H9 (cell line): ENCODE measurements at regions not wholly inside any gene's neighbourhood (a gene's known extent, or its start where the extent isn't known, plus 50 kb on each side); places are given as distances from the start of the nearest gene placed in this dataset.

Source experiments
- DNase-seq: peaks from one replicate; pipeline ENCODE4 v3.0.0-alpha.2; 2017
- H2AFZ ChIP-seq: one replicate; pipeline ENCODE4 v1.6.1; 2013; ENCODE audit warnings: mild to moderate bottlenecking, low read length, control low read depth, moderate library complexity
- H2AK5ac ChIP-seq: 2 replicates; pipeline ENCODE4 v1.6.1; 2013; ENCODE audit warnings: low read length, control low read depth, mixed read lengths; ENCODE audit not compliant: insufficient read length
- H2BK120ac ChIP-seq: one replicate; pipeline ENCODE4 v1.6.1; 2013; ENCODE audit warnings: low read depth, mild to moderate bottlenecking, low read length, control low read depth, inconsistent platforms; ENCODE audit not compliant: poor library complexity, severe bottlenecking
- H2BK12ac ChIP-seq: 2 replicates; pipeline ENCODE4 v1.6.1; 2013; ENCODE audit warnings: low read length, control low read depth, mixed read lengths, low read depth; ENCODE audit not compliant: insufficient read length
- H2BK15ac ChIP-seq: 2 replicates; pipeline ENCODE4 v1.6.1; 2013; ENCODE audit warnings: low read depth, low read length, control low read depth
- H2BK20ac ChIP-seq: one replicate; pipeline ENCODE4 v1.6.1; 2013; ENCODE audit warnings: low read depth, mild to moderate bottlenecking, low read length, control low read depth, inconsistent platforms; ENCODE audit not compliant: poor library complexity, severe bottlenecking
- H2BK5ac ChIP-seq: 2 replicates; pipeline ENCODE4 v1.6.1; 2013; ENCODE audit warnings: low read length, control low read depth, mixed read lengths; ENCODE audit not compliant: insufficient read length
- H3K14ac ChIP-seq: 2 replicates; pipeline ENCODE4 v1.6.1; 2013; ENCODE audit warnings: low read length, control low read depth; ENCODE audit not compliant: insufficient read depth
- H3K18ac ChIP-seq: 2 replicates; pipeline ENCODE4 v1.6.1; 2013; ENCODE audit warnings: low read depth, mild to moderate bottlenecking, mixed read lengths, low read length, control low read depth; ENCODE audit not compliant: insufficient read length
- H3K23ac ChIP-seq: 2 replicates; pipeline ENCODE4 v1.6.1; 2013; ENCODE audit warnings: low read length, control low read depth, mixed read lengths, low read depth; ENCODE audit not compliant: insufficient read length
- H3K23me2 ChIP-seq: 2 replicates; pipeline ENCODE4 v1.6.1; 2013; ENCODE audit warnings: low read depth, mild to moderate bottlenecking, mixed read lengths, low read length, control low read depth; ENCODE audit not compliant: insufficient read length, poor library complexity, severe bottlenecking
- H3K27ac ChIP-seq: 2 replicates; pipeline ENCODE4 v1.5.1; 2013; ENCODE audit warnings: low read length, control low read depth, mixed read lengths, low read depth; ENCODE audit not compliant: insufficient read length
- H3K27me3 ChIP-seq: 2 replicates; pipeline ENCODE4 v1.6.1; 2013; ENCODE audit warnings: low read length, control low read depth, inconsistent platforms; ENCODE audit not compliant: insufficient read depth
- H3K4ac ChIP-seq: 2 replicates; pipeline ENCODE4 v1.6.1; 2013; ENCODE audit warnings: low read depth, mild to moderate bottlenecking, control low read depth, inconsistent platforms, low read length, moderate library complexity
- H3K4me1 ChIP-seq: 2 replicates; pipeline ENCODE4 v1.6.1; 2013; ENCODE audit warnings: low read length, control low read depth, inconsistent platforms; ENCODE audit not compliant: insufficient read depth
- H3K4me2 ChIP-seq: 2 replicates; pipeline ENCODE4 v1.6.1; 2013; ENCODE audit warnings: low read length, control low read depth, mixed read lengths; ENCODE audit not compliant: insufficient read length, insufficient read depth
- H3K56ac ChIP-seq: 2 replicates; pipeline ENCODE4 v1.6.1; 2013; ENCODE audit warnings: low read depth, mild to moderate bottlenecking, mixed read lengths, low read length, control low read depth; ENCODE audit not compliant: insufficient read length
- H3K79me1 ChIP-seq: 2 replicates; pipeline ENCODE4 v1.6.1; 2013; ENCODE audit warnings: low read depth, mild to moderate bottlenecking, moderate library complexity, low read length, control low read depth, inconsistent platforms; ENCODE audit not compliant: insufficient read depth, poor library complexity, severe bottlenecking
- H3K79me2 ChIP-seq: 2 replicates; pipeline ENCODE4 v1.6.1; 2013; ENCODE audit warnings: low read length, control low read depth, inconsistent platforms; ENCODE audit not compliant: insufficient read depth
- H3K9ac ChIP-seq: 2 replicates; pipeline ENCODE4 v1.6.1; 2013; ENCODE audit warnings: low read length, control low read depth, mixed read lengths; ENCODE audit not compliant: insufficient read length; ENCODE audit errors: extremely low read depth
- H3K9me3 ChIP-seq: one replicate; pipeline ENCODE4 v1.6.1; 2013; ENCODE audit warnings: low read depth, low read length, inconsistent platforms; ENCODE audit not compliant: control insufficient read depth
- H3T11ph ChIP-seq: one replicate; pipeline ENCODE4 v1.6.1; 2013; ENCODE audit warnings: mild to moderate bottlenecking, low read length, control low read depth, inconsistent platforms
- H4K20me1 ChIP-seq: one replicate; pipeline ENCODE4 v1.6.1; 2013; ENCODE audit not compliant: control insufficient read depth, insufficient read length, insufficient read depth
- H4K5ac ChIP-seq: 2 replicates; pipeline ENCODE4 v1.6.1; 2013; ENCODE audit warnings: low read depth, mild to moderate bottlenecking, mixed read lengths, low read length, control low read depth; ENCODE audit not compliant: insufficient read length
- H4K8ac ChIP-seq: replicated peaks from 2 replicates; pipeline ENCODE4 v1.6.1; 2013; ENCODE audit warnings: low read length, control low read depth, mixed read lengths, low read depth; ENCODE audit not compliant: insufficient read length
- H4K91ac ChIP-seq: 2 replicates; pipeline ENCODE4 v1.6.1; 2013; ENCODE audit warnings: low read depth, mild to moderate bottlenecking, moderate library complexity, mixed read lengths, low read length, control low read depth; ENCODE audit not compliant: insufficient read length
- H3K27ac Mint-ChIP-seq, 3 experiments: 2 replicates in 2 of 3; 3 replicates in 1 of 3; pipeline ENCODE4 v1.8.0; 2020 to 2021; ENCODE audit warnings: mixed read lengths in 3 of 3, mild to moderate bottlenecking in 1 of 3, moderate library complexity in 1 of 3
- H3K27me3 Mint-ChIP-seq: 2 replicates; pipeline ENCODE4 v1.8.0; 2021; ENCODE audit warnings: low read depth, mild to moderate bottlenecking, moderate library complexity, mixed read lengths
- H3K36me3 Mint-ChIP-seq, 3 experiments: 2 replicates in 2 of 3; 3 replicates in 1 of 3; pipeline ENCODE4 v1.8.0; 2020 to 2021; ENCODE audit warnings: low read depth in 3 of 3, mixed read lengths in 3 of 3; ENCODE audit not compliant: insufficient read depth in 1 of 3
- H3K4me1 Mint-ChIP-seq, 2 experiments: 2 replicates each; pipeline ENCODE4 v1.8.0; 2020; ENCODE audit warnings: mixed read lengths in 2 of 2
- H3K4me3 Mint-ChIP-seq, 2 experiments: 2 replicates in 1 of 2; 3 replicates in 1 of 2; pipeline ENCODE4 v1.8.0; 2020 to 2021; ENCODE audit warnings: mild to moderate bottlenecking in 2 of 2, mixed read lengths in 2 of 2, moderate library complexity in 1 of 2
- H3K9me3 Mint-ChIP-seq, 2 experiments: 2 replicates in 1 of 2; 3 replicates in 1 of 2; pipeline ENCODE4 v1.8.0; 2020; ENCODE audit warnings: mild to moderate bottlenecking in 2 of 2, mixed read lengths in 2 of 2, moderate library complexity in 1 of 2
- WGBS: extraction: QIAGEN DNeasy Blood & Tissue Kit; methylation state at CpG from one replicate; pipeline ENCODE4 v1.1.7; 2013; ENCODE audit warnings: missing lambda C conversion rate, low lambda C conversion rate, mixed read lengths; ENCODE audit not compliant: insufficient read length; ENCODE audit errors: extremely low coverage; 5-methylcytosine and 5-hydroxymethylcytosine counted together
- TF ChIP-seq, protein P1 (sequence below): fragments of 200-600 bp; sonication (generic); conservative IDR thresholded peaks from 3 replicates; pipeline ENCODE4 v1.8.0; 2021; ENCODE audit warnings: antibody characterized with exemption, mild to moderate bottlenecking

DNA sequence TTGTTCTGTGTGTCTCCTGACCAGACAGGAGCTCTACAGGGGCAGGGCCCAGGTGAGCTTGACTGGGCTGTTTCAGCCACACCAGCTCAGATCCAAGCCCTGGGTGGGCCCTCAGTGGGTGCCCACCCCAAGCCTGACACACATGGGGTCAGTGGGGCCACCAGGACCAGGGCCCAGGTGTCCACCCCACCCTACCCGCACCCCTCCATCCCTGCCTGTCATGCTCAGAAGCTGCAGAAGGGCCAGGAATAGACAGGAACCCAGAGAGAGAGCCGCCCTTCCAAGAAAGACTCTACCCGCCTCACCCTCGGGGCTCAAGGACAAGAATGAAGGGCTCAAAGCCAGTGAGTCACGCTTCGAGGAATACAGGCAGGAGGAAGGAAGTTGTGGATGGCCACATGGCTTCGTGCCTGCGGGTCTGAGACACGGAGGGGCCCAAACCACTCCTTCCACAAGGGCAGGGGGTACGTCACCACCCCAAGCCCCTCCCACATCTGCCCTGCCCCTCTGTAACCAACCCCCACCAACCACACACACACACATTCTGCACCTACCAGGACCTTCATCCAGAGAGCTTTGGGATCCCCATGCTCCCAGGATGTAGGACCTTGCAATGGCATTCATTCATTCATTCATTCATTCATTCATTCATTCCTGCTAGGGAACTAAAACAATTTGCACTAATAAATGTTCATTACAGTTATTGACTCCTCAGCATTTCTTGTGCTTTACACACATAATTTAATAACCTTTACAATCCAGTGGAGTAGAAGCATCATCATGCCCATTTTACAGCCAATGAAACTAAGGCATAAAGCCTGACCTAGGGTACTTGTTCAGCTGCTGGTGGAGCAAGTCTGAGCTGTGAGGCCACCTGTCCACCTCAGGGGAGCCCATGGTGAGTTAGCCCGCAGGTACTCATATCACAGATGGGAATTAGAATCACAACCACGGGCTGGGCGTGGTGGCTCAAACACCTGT lies 55.9 kb upstream of the STXBP1 start:
- Histone ChIP-seq H3K79me1 (peaks cover 6% of the 10 kb centered on the region), H3K79me2 (peaks cover 4% of the 10 kb centered on the region; the same call in 1 of the 2 replicates), H3K23ac (no peak overlapping the region), H3K27me3 (no peaks in the 10 kb centered on the region), H3K4me1 (peaks cover 3% of the 10 kb centered on the region; the same call in 1 of the 2 replicates), H3K4ac (no peak overlapping the region), H3K18ac (no peak overlapping the region), H2BK20ac (no peak overlapping the region), H2BK15ac (no peak overlapping the region), H3K9me3 (no peaks in the 10 kb centered on the region), H4K5ac (no peak overlapping the region), H3K9ac (no peak overlapping the region), H4K8ac (no peak overlapping the region), H2AFZ (no peak overlapping the region), H3K23me2 (no peaks in the 10 kb centered on the region), H2BK120ac (no peak overlapping the region), H2AK5ac (no peak overlapping the region), H4K20me1 (peaks cover 2% of the 10 kb centered on the region), H3T11ph (no peak overlapping the region), H3K56ac (no peak overlapping the region), H3K27ac (no peak overlapping the region), H2BK12ac (no peak overlapping the region), H3K4me2 (no peak overlapping the region), H2BK5ac (no peak overlapping the region), H3K14ac (no peak overlapping the region), H4K91ac (no peak overlapping the region)
- Mint-ChIP-seq H3K4me3 (no peak overlapping the region), H3K27ac (peak overlapping the region in 2 of 3 experiments; percentile 50 to 76; a peak in 5 of 7 replicates), H3K9me3 (no peaks in the 10 kb centered on the region), H3K27me3 (no peaks in the 10 kb centered on the region), H3K36me3 (peaks cover 4 to 7% (median 6%) of the 10 kb centered on the region in 3 experiments; a peak in 6 of 7 replicates), H3K4me1 (peaks cover 44% of the 10 kb centered on the region in 2 experiments)
- TF ChIP-seq, protein P1, sequence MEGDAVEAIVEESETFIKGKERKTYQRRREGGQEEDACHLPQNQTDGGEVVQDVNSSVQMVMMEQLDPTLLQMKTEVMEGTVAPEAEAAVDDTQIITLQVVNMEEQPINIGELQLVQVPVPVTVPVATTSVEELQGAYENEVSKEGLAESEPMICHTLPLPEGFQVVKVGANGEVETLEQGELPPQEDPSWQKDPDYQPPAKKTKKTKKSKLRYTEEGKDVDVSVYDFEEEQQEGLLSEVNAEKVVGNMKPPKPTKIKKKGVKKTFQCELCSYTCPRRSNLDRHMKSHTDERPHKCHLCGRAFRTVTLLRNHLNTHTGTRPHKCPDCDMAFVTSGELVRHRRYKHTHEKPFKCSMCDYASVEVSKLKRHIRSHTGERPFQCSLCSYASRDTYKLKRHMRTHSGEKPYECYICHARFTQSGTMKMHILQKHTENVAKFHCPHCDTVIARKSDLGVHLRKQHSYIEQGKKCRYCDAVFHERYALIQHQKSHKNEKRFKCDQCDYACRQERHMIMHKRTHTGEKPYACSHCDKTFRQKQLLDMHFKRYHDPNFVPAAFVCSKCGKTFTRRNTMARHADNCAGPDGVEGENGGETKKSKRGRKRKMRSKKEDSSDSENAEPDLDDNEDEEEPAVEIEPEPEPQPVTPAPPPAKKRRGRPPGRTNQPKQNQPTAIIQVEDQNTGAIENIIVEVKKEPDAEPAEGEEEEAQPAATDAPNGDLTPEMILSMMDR = no peak
- no CpG with 5 or more reads among the region's 13 CpGs for WGBS
- DNase-seq = peak; percentile 46
